Kidney tubule cell (primary cell): ENCODE measurements at regions not wholly inside any gene's neighbourhood (a gene's known extent, or its start where the extent isn't known, plus 50 kb on each side); places are given as distances from the start of the nearest gene placed in this dataset.

Source experiments
- DNase-seq: peaks from one replicate; pipeline ENCODE4 v3.0.0-alpha.2; 2018; ENCODE audit warnings: low spot score

GRCh38 chr3:117661818-117662095 is 952.2 kb downstream of the TUSC7 start:
- no peak for DNase-seq

DNA sequence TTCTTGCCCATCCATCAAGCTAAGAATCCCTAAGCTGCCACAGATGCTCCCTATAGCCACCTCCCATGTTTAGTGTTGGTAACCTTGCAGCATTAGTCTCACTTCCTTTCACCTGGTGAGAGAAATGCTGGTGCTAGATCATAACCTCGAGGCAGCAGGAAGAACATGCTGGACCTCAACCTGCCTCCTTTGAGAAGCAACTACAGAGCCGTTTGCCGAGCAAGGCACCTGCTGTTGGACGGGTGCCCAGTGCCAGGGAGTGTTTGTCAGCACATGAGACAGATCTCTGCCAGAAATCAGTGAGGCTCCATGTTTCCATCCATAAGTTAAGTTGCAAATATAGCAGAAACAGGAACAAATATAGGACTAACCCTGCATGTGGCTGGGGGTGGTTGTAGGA is 955.7 kb downstream of the TUSC7 start:
- no peak for DNase-seq

DNA sequence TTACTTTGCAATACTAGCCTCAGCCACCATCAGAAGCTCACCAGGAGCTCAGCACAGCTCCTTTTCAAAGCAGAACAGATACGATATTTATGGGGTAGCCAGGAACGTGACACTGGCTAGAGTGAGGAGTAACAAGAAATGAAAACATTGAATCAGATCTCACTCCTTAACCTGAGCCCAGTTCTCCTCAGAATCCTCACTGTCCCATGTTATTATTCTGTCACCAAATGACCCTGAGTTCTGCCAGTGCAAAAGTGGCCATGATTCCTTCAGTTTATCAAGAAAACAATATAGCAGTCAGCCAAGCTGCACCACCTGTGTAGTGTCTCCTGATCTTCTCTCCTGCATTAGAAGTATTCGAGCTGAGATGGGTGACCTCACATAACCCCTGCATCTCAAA is 956.7 kb downstream of the TUSC7 start:
- DNase-seq, result no peak

- DNase-seq, result no peak
These were observed 957.2 kb downstream of the TUSC7 start for GRCh38 chr3:117666812-117667211.

GRCh38 chr3:117669774-117670173 is 960.2 kb downstream of the TUSC7 start:
- DNase-seq, result no peak

GRCh38 chr3:117671722-117672318 is 962.2 kb downstream of the TUSC7 start:
- no peak for DNase-seq

DNA sequence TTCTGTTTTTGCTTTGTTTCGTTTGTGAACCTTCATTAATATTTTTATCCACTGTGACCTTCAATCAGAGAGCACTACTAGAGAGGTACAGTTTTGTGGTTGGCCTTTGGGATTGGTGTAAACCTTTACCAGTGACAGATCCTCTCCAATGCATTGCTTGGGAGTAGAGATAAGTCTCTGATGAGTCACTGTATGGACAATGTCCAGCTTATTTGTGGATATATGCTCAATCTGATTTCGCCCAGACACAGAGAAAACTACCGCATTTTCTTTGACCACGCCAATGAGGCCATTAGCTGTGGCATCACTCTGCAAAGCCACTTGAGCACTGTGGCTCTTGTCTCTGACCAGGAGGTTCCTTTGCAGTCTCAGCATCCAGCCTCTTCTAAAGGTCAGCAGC is 964.7 kb downstream of the TUSC7 start:
- no peak for DNase-seq

DNA sequence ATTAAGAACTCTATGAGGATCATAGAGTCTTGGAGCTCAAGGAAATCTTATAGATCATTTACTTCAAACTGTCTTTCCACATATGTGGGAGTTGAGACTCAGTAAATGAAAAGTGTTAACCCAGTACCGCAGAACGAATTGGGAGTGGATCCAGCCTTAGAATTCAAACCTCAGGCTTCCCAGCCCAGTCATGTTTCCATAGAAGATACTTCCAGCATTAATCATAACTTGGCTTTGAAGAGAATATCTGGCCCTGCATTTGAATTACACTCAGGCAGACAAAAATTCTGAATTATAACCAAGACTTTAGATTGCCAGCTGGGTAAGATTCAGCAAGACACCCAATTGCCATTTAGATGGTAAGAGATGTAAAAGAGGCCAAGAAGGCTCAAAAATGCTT is 972.0 kb downstream of the TUSC7 start:
- DNase-seq, result peak; percentile 14

DNA sequence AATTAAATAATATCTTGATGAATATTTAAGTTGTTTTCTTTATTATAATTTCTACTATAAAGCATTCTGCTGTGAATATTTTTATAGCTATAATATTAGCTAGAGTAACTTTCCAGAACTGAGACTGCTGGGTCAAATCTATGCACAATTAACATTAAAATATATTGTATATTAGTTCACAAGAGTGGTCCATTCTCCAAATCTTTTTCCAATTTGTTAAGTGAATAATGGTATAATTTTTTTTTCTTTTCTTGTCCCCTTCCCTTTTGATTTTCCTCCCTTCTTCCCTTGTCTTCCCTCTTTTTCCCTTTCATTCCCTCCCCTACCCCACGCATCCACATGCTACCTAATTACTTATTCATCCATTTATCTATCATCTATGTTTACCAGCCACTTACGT is 977.5 kb downstream of the TUSC7 start:
- DNase-seq, result no peak

GRCh38 chr3:117688583-117688982 is 979.0 kb downstream of the TUSC7 start:
- no peak for DNase-seq

DNA sequence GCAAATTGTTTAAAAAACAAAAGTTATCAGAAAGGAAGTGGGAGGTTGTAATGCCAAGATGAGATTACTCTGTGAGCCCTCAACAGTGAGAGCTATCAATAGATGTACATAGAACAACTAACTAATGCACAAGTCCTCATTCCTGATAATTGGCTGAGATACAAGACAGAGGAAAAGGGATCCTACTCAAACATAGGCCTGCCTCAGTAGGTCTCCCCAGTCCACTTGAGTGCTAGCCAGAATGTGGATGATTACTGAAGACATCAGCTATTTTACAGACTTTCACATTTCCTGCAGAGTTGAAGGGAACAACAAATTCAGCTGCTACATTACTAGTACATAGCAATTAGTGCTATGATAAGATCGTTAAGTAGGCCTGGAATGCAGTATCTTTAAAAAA is 981.9 kb downstream of the TUSC7 start:
- DNase-seq, result no peak

GRCh38 chr3:117692416-117692995 is 982.9 kb downstream of the TUSC7 start:
- peak; percentile 7 for DNase-seq

- DNase-seq, result no peak
These were observed 985.7 kb downstream of the TUSC7 start for GRCh38 chr3:117695321-117695720.

GRCh38 chr3:117695871-117696645 is 986.5 kb downstream of the TUSC7 start:
- DNase-seq, result no peak

- no peak for DNase-seq
These were observed 987.4 kb downstream of the TUSC7 start for GRCh38 chr3:117696851-117697407.

DNA sequence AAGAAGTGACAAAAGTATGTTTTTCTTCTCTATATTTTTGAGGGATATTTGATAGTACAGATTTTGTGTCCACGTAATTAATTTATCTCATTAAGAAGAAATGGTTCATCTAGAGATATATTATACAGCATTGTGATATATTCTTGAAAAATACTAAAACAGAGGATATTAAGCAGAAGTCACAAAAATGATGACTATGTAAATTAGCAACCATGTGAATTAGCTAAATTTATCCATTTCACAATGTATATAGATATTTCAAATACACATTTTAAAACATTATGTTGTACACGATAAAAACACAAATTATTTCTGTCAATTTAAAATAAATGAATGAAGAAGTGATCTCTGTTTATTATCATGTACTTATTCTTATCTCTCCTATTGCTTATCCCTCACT is 989.5 kb downstream of the TUSC7 start:
- no peak for DNase-seq

DNA sequence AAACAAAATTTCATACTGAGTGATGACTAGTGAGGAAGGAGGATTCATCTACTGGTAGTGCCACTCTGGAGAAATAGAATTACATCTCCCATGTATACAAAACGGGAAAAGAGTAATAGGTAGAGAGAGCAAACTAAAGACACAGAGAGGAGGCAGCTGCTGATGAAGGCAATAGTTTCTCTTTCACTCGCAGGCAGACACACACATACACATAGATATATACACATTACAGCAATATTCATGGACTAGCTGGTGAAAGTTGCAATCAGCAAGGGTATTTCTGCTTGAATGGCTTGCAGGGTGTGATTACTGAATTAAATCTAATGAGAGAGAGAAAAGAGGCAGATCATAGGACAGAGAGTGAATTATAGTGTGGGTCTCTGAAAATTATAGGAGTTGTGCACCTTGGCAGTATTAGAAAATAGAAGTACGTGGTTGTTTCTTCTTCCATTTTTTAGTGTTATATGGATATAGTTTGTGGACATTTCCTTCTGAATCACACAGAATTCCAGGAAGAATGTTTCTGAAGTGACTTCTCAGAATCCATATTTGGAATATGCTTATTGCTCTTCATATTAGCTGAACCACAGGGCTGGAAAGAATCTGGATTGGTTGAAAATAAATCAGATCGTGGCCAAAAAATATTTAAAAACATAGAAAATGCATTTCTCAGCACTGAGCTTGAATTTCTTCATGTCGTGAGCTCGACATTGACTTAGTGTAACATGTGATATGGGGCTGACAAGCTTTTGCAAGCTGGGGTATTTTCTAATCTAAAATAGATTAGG is 991.2 kb downstream of the TUSC7 start:
- DNase-seq, result no peak

DNA sequence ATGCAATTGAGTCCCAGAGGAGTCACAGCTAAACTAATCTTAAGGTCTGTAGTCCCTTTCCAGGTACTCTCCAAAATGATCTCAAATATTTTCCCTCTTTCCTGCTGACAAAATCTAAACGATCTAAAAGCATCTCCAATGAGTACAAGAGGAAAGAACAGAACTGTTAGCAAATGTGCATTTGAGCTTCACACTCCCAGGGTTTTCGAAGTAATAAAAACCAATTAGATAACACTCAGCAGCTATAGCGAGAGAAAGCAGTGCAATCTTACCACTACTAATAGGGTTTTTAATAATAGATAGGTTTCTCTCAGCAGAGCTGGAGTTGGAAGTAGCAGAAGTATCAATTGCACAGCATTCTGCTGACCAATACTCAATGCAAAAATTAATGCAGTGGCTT is 995.4 kb downstream of the TUSC7 start:
- DNase-seq, result no peak

- DNase-seq, result no peak
These were observed 996.5 kb downstream of the TUSC7 start for GRCh38 chr3:117706037-117706436.

GRCh38 chr3:117706756-117707155 is 997.2 kb downstream of the TUSC7 start:
- no peak for DNase-seq

- DNase-seq, result peak; percentile 30
These were observed 999.0 kb downstream of the TUSC7 start for GRCh38 chr3:117708601-117709000.

DNA sequence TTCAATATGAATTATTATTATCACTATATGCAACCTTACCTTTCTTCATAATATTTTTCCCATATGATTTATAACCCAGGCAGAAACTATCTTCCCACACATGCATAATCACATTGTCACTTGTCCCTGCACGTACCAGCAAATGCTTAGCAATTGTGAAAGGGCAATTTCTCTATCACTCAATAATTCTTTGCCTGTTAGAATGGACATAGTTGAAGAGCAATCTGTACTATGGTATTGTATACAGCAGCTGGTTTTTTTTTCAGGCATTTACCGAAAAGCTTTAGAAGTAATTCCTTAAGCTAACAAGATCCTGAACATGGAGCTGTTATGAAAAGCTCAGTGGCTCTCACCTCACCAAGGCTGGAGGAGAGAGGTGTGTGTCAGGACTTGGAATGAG is 999.5 kb downstream of the TUSC7 start:
- DNase-seq, result no peak

DNA sequence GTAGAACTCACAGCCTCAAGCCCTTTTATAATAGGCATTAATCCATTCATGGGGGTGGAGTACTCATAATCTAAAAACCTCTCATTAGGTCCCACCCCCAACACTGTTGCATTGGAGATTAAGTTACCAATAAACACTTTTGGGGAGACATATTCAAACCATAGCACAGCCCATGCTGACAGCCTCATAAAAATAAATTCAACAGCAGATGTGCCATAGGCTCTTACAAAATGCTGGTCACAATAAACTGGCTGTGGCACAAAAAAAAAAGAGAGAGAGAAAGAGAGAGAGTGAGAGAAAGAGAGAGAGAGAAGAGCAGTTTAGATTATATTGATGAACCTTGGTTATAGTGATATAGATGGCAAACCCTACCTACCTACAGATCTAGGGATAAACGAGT is 1000.9 kb downstream of the TUSC7 start:
- no peak for DNase-seq
